Body of pancreas (tissue), 4 donors: ENCODE measurements at regions not wholly inside any gene's neighbourhood (a gene's known extent, or its start where the extent isn't known, plus 50 kb on each side); places are given as distances from the start of the nearest gene placed in this dataset.

ENCODE experiments used
- POLR2A ChIP-seq, 3 donors: fragments of 450-650 bp; IDR thresholded peaks; one replicate each; pipeline ENCODE4 v1.6.1; 2016; ENCODE audit warnings: antibody characterized with exemption in 3 of 3, mild to moderate bottlenecking in 2 of 3
- TF ChIP-seq, protein P1 (sequence below), 7 experiments: fragments of 450-650 bp in 4 of 7; fragments of 200-600 bp in 3 of 7; sonication (generic) in 3 of 7; IDR thresholded peaks; one replicate each; pipeline ENCODE4 v1.5.1; 2016 to 2019; ENCODE audit warnings: antibody characterized with exemption in 7 of 7

DNA sequence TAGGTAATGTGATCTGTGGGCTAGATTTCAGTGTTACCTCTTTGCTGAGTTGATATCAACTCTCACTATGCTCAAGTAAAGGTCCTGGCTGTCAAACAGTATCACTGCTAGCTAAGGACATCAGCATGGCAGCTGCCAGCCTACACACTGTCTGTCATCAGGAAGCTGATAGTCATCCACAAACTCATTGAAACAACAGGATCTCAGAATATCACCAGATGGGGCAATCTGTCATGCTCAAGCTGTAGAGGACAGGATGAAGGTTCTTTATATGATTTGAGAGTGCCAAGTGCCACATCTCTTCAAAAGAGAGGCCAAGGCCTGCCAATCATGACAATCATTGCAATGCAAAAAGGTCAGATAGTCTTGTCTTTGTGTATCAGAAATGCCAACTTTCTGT is 811.5 kb upstream of the SEL1L start:
- TF ChIP-seq, protein P1, sequence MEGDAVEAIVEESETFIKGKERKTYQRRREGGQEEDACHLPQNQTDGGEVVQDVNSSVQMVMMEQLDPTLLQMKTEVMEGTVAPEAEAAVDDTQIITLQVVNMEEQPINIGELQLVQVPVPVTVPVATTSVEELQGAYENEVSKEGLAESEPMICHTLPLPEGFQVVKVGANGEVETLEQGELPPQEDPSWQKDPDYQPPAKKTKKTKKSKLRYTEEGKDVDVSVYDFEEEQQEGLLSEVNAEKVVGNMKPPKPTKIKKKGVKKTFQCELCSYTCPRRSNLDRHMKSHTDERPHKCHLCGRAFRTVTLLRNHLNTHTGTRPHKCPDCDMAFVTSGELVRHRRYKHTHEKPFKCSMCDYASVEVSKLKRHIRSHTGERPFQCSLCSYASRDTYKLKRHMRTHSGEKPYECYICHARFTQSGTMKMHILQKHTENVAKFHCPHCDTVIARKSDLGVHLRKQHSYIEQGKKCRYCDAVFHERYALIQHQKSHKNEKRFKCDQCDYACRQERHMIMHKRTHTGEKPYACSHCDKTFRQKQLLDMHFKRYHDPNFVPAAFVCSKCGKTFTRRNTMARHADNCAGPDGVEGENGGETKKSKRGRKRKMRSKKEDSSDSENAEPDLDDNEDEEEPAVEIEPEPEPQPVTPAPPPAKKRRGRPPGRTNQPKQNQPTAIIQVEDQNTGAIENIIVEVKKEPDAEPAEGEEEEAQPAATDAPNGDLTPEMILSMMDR (IDR thresholded peaks at IDR 0.05) = no peak
- TF ChIP-seq POLR2A (IDR thresholded peaks at IDR 0.05) = no peak
